ENCODE measurements at regions not wholly inside any gene's neighbourhood (a gene's known extent, or its start where the extent isn't known, plus 50 kb on each side); places are given as distances from the start of the nearest gene placed in this dataset.

DNA sequence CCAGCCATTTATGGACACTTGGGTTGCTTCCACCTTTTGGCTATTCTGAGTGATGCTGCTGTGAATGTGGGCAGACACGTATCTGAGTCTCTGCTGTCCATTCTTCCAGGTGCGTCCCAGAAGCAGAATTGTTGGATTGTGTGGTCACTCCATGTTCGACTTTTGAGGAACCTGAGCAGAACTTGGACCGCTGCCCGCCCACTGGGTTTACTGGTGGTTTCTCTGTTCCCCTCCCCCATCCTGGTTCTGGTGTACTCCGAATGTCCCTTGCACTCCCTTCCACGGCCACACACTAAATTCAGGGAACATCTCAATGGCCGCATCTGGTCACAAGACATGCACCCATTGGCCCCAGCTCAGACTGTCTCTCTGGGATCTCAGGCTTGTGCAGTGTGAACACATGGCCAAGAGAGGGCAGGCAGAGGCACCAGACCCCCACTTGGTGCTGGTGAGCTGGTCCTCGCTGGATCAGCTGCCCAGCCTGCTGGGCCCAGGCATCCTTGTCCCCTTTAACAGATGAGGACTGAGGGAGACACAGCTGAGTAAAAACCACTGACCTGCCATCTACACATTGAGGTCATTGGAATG lies 565.1 kb downstream of the NPHP4 start:
- no peak for DNase-seq (ENCODE audit: low read depth, low spot score)

DNA sequence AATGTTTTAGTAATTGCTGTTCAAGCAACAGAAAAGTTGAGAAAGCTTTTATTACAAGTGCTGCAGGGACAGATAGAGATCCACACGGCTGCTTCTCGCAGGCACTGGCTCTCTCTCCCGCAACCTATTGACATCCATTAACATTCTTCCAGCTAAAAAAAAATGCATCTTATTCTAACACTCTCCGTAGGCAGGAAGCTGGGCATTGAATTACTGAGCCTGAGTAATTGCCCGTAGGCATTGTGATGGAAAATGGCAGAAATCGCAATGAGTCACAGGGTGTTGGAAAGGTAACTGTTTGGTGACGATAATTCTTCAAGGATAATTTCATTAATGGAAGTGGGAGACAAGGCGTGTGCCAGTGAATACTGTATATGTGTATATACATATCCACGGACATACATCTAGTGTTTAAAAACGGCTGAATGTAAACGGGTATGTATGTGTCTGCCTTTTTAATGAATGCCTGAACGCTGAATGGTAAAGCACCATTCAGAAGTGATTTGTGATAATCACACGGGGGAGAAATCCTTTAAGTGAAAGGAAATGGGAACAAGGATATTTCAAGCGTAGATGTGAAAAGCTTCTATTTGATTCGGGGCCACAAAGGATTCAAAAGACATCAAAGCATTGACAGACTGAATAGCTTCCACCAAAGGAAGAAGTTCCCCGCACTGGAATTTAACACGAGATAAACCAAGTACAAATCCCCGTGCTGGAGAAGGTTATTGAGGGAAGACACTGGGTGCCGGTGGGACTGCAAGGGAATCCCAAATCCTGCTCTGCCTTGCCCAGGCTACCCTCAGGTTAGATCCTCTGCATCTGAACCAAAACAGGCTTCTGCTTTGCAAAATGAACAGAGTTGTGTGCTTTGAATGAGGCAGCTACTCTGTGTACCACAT lies 567.2 kb downstream of the NPHP4 start:
- DNase-seq (ENCODE audit: low read depth, low spot score): peak; percentile 55

DNA sequence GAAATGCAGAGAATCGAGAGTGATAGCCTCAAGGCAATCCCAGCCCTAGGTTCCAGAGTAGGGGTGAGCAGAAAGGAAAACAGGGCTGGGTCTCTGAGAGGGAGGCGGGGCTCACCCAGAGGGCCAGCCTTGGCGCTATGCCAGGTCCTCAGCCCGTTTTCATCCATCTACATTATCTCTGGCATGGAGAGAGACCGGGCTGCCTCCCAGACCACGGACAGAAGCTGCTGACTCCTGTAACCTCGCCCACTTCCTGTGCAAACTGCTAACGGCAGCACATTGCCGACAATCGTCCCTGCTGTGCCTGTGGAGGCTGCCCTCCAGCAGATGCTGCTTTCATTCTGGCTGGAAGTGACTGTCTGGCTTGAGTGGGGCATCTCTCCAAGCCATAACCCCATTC lies 569.1 kb downstream of the NPHP4 start:
- peak; percentile 7 for DNase-seq (ENCODE audit: low read depth, low spot score)

GRCh38 chr1:5419501-5419900 lies 572.7 kb downstream of the NPHP4 start:
- DNase-seq (ENCODE audit: low read depth, low spot score): no peak

GRCh38 chr1:5416518-5416917 lies 575.7 kb downstream of the NPHP4 start:
- DNase-seq (ENCODE audit: low read depth, low spot score): no peak

- no peak for DNase-seq (ENCODE audit: low read depth, low spot score)
These were observed 576.6 kb downstream of the NPHP4 start for GRCh38 chr1:5415606-5416005.

GRCh38 chr1:5410652-5411051 lies 581.6 kb downstream of the NPHP4 start:
- no peak for DNase-seq (ENCODE audit: low read depth, low spot score)

- no peak for DNase-seq (ENCODE audit: low read depth, low spot score)
These were observed 583.8 kb downstream of the NPHP4 start for GRCh38 chr1:5408401-5408800.

DNA sequence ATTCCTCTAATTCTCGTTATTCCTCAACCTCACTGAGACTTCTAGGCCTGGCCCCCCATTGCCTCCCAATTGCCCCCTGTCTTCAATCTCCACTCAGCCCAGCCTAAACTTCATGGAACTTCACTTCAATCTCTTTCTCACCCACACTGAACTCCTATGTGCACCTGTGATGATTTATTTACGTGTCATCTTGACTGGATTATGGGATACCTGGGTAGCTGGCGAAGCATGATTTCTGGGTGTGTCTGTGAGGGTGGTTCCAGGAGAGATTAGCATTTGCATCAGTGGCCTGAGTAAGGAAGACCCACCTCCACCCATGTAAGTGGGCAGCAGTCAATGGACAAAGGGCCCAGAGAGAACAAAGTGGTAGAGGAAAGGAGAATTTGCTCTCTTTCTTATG lies 587.0 kb downstream of the NPHP4 start:
- no peak for DNase-seq (ENCODE audit: low read depth, low spot score)

GRCh38 chr1:5404412-5405203 lies 587.6 kb downstream of the NPHP4 start:
- no peak for DNase-seq (ENCODE audit: low read depth, low spot score)

- DNase-seq (ENCODE audit: low read depth, low spot score): no peak
These were observed 588.3 kb downstream of the NPHP4 start for GRCh38 chr1:5403935-5404334.

DNA sequence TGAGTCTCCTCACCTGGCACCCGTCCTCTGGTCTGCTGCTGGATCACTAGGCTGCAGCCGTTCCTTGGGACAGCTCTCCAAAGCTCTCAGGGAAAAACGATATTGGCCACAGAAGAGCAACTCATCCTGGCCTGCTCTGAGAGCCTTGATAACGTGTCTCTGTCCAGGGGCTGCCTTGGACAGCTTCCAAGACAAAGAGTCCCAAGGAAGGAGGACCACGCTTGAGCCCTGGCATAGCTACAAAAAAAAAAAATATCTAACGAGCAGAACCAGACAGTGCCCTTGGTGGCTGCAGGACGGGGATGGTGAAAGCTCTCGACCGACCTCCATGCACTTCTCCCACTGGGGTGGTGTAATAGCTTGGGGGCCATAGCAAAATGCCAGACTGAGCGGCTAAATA lies 589.6 kb downstream of the NPHP4 start:
- DNase-seq (ENCODE audit: low read depth, low spot score): no peak

GRCh38 chr1:5399771-5400170 lies 592.5 kb downstream of the NPHP4 start:
- DNase-seq (ENCODE audit: low read depth, low spot score): no peak

GRCh38 chr1:5396593-5396992 lies 595.6 kb downstream of the NPHP4 start:
- no peak for DNase-seq (ENCODE audit: low read depth, low spot score)

DNA sequence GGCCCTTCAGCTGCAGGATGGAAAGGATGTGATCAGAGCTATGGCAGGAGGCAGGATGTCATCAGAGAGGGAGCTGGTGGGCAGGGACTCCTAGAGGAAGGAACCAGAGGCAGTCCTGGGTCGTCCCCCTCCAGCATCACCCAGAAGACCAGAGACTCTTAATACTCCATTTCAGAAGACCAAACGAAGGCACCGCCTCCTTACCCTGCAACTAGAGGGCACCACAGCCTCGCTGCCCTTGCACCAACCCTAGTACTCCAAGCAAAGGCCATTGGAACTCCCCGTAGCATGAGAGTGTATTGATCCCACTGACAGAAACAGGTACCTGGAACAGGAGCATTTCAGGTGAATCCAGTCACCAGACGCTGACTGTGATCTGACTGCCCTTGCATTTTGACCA lies 598.1 kb downstream of the NPHP4 start:
- no peak for DNase-seq (ENCODE audit: low read depth, low spot score)

GRCh38 chr1:5393603-5394002 lies 598.6 kb downstream of the NPHP4 start:
- no peak for DNase-seq (ENCODE audit: low read depth, low spot score)

DNA sequence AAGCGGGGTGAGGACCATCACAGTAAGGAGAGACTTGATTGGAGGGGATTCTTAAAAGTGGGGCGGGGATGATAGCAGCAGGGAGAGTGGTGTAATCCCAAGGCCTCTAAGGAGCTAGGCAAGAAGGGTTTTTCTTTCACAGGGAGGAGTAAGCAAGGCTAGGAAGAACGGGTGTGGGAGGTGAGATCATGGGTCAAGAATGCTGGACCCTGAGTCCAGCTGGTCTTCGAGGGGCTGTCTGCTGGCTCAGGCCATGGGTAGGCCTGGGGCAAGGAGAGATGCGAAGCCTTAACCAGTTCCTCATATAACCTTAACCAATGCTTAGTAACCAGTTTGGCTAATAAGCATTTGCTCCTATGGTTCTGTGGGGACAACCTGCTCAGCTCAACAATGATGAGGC lies 599.1 kb downstream of the NPHP4 start:
- no peak for DNase-seq (ENCODE audit: low read depth, low spot score)

DNA sequence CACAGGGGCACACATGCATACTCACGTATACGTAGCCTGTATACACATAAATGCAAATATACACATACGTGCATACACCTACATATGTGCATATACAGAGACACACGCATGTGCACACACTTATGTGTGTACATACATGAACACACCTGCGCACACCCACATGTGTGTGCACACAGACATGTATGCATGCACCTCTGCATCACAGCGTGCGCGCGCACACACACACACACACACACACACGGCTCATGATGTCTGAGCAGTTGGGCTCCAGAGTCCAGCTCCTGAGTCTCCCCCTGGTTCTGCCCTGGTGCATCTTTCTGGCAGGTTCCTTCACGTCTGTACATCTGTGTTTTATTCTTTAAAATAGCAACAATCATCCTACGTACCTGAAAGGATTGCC lies 600.5 kb downstream of the NPHP4 start:
- DNase-seq (ENCODE audit: low read depth, low spot score): no peak

DNA sequence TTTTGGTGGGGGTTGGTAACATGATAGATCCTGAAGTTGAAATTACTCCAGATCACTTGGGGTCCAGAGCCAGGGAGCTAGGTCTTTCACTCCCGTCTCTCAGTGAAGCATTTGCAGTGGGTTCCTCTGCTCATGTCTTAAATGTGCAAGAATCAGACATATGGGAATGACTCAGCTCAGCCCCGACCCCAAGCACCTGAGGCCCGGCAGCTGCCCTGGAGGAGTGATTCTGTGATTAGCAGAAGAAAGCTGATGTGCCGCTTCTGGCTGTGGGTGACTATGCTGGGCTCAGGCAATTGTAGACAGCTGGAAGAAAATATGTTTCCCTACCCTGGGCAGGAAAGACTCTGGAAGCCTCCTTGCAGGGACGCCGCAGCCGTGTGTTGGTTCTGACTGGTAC lies 601.7 kb downstream of the NPHP4 start:
- no peak for DNase-seq (ENCODE audit: low read depth, low spot score)

DNA sequence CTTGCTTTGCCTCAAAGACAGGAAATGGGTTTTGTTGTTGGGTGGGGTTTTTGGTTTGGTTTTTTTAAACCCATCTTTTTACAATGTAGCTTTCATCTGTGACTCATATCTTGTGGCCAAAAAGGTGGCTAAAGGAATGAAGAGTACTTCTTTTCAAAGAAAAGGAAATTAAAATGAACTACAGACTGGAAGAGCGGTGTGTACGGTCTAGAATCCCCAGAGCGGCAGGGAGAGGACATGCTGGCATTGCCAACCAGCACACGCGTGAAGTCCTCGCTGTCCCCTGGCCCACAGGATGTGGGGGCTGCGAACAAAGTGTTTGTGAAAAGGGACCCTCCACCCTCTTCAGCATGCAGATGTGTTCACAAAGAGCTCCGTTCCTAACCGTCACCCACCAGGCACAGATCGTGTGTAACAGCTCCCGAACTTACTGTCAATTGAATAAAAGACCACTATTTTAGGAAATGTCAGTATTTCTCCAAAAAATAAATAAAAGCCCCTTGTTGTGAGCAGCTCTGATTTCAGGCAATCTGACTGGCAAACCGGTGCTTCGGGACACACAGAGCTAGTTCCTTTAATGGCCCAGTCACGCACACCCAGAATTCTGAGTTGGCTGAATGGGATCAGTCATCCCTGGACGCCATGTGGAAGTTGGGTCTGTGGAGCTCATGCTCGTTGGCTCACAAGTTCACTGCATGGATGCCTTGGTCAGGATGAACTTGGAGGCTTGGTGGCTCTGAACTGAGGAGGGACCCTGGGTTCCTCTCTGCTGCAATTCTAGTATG lies 602.9 kb downstream of the NPHP4 start:
- no peak for DNase-seq (ENCODE audit: low read depth, low spot score)

- no peak for DNase-seq (ENCODE audit: low read depth, low spot score)
These were observed 603.6 kb downstream of the NPHP4 start for GRCh38 chr1:5388622-5389021.

- no peak for DNase-seq (ENCODE audit: low read depth, low spot score)
These were observed 605.9 kb downstream of the NPHP4 start for GRCh38 chr1:5386371-5386770.
